Islet of Langerhans (tissue), 1 donor: ENCODE measurements at regions not wholly inside any gene's neighbourhood (a gene's known extent, or its start where the extent isn't known, plus 50 kb on each side); places are given as distances from the start of the nearest gene placed in this dataset.
A peak's percentile ranks its signal among the peaks of the same experiment; 100 is the strongest.
"Not testable (repeated sequence)": the region's sequence is repeated elsewhere in the genome, so short reads cannot be mapped to it uniquely, and the experiment has no call there.

ENCODE experiments used
- FAIRE-seq: peaks from one replicate; lab custom pipeline; 2011; peaks lifted over from hg19 to GRCh38; lab: Jason Lieb, UNC

DNA sequence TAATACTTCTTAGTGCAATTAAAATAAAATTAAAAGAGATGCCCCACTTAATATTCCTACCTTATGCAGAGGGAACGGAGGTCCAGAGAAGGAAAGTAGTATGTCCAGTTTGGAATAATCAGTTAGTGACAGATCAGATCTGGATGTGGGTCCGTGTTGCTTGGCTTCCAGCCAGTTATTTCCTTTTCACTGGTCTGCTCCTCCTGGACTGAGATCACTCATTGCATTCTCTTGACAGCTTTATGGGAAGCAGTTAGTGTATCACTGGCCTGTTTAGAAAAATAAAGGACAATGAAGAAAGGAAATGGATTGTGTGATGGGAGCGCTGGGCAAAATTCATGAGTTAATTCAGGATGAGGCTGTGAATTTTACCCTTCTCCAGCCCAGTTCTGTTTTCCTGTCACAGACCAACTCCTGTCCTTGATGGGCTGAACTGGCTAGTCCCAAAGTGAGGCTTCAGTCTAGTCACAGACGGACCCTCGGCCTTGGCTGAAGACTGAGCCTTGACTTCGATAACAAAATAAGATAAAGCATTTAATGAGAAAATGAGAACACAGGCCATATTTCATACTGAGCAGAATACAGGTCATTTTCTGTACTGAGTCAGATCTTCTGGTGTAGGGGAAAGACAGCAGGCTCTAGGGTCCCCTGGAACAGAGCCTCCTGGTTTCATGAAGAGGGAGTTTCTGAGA is 85.2 kb upstream of the TRABD2B start:
- no peak for FAIRE-seq

DNA sequence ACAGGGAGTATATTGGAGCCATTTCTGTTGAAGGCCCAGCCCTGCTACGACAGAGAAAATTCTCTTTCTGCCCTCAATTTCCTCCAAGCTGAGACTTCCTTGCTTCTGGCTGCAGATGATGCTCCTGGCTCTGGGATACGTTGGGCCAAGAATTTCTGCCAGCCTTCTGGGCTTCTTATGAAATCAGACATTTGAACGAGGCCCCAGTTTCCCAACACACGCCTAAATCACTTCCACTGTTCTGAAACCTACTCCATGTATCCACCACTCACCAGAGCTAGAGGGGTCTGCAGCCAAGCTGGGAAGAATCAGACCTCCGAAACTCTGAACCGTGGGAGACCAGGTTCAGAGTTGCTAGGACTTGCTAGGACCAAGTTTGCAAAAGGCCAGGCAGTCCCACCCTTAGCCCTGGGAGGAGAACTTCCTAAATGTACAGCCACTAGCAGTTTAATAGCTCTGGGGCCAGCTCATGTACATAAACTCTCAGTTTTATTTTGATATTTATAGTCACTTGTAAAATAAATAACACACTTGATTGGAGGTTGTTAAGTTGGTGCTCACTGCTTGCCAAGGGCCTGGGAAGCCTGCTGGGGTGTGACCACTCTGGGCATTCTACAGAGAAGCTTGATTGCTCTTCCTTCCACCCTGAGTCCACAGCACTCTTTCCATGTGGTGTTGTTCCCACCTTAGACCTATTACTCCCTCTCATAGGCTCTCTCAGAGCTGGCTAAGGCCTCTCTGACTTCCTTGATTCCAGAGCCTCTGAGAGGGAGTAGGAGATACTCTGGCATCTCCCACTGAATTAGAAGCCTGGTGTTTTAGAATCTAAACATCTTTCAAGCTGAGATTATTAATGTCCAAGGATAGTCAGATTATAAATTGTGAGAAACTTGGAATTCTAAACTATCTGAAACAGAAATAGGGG is 83.4 kb upstream of the TRABD2B start:
- no peak for FAIRE-seq

DNA sequence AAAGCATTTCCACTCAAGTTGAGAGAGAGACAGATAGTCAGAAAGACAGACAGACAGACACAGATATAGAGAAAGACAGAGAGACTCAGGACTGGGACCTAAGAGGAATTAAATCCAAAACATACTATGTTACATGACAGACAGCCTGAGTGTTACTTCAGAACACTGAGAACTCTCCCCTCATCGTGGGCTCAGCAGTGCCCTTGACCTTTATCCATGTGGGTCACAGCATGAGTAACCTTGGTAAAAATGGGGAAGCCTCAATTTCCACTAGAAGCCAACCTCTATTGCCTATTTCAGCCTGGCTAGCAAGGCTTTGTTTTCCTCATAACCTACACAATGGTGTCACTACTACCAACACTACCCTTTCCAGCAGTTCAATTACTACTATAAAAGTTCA is 81.9 kb upstream of the TRABD2B start:
- FAIRE-seq: no peak

DNA sequence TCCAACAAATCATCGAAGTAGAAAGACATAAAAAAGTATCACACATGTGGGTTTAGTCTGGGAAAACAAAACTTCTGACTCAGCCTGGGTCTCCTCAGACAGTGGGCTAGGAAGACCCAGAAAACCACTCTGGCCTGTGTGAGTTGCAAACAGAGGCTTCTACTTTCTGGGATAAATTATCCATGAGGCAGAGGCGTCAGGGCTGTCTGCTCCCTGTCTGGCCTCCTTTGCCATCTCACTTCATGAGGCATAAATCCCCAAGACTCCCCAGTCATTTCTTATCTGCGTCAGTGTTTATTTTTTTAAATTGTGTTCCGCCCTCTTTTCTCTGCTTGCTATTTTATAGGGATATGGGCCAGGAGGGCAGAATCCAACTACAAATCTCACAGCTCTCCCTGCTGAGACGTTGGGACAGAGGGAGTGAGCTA is 80.6 kb upstream of the TRABD2B start:
- FAIRE-seq: no peak

DNA sequence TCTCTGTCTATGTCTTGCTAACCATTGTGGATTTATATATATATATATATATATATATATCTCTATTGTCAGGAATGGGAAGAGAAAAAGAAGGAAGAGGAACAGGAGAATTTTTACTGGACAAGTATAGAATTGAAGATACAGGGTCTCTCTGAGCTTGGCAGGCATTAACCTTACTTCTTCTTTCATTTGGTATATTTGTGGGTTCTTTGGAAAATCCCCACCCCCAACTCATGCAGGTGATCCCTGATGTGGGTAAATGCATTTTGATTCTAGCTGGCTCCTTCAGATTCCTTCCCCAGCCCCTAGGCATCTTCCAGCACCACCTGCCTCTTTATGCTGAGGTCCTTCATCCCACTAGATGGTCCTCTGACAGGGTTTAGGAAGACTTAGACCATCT is 78.8 kb upstream of the TRABD2B start:
- FAIRE-seq: no peak

DNA sequence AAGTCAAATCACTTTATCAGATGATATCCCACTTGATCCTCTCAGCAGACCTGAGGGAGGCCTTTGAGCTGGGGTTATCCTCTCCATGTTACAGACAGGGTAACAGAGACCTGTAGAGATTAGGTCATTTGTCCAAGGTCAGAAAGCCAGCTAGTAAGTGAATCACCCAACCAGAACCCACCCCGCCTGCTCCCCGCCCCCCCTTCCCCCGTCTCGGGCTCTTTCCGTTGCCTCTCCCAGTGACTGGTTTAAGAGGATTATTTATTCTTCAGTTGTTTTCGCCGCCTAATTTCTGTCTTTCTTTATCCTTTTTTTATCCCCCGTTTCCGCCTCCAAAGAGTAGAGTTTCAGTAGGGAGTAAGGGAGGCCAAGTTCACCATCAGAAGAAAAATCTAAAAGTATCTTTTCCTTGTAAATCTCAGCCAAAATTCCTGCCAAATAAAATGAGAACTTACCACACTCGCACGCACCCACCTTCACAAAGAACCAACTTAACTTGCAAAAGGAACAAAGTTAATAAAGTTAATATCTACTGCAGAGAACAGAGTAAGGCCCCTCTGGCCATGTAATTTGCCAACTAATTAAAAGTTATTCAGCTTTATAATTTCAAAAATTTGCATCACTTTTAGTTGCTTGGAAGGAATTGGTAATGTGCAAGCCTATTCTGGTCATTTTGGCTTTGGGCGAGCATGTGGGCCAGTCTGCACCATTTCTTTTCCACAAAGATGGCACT is 76.8 kb upstream of the TRABD2B start:
- no peak for FAIRE-seq

DNA sequence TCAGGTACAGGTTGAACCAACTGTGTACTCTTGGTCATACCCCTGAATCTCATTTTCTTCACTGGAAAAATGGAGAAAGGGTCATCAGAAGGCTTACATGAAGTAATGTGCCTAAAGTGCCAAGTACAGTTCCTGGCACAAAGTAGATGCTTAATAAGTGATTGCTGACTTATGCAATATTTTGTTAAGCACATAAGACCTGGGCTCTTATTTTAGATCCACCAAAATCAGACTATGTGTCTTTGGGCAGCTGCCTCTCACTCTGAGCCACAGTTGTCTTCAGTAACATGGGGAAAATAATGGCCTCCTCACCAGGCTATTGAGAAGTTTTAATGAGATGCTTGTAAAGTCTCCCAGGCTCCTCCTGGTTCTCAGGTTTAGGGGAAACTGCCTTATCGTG is 74.3 kb upstream of the TRABD2B start:
- no peak for FAIRE-seq

DNA sequence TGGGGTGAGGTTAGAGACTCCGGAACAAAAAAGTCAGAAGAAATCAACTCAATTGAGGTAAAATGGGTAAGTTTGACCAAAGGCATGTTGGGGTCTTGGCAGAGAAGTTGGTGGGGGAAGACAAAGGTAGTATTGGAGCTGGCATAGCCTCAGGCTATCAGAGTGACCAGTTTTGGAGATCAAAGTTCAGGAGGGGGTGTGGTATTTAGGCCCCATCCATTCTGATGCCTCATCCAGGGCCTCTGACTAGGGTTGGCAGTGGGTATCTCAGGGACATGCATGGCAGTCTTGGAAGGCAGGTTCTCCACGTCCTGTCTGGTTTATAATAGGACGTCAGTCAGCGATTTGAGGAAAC is 73.2 kb upstream of the TRABD2B start:
- no peak for FAIRE-seq

DNA sequence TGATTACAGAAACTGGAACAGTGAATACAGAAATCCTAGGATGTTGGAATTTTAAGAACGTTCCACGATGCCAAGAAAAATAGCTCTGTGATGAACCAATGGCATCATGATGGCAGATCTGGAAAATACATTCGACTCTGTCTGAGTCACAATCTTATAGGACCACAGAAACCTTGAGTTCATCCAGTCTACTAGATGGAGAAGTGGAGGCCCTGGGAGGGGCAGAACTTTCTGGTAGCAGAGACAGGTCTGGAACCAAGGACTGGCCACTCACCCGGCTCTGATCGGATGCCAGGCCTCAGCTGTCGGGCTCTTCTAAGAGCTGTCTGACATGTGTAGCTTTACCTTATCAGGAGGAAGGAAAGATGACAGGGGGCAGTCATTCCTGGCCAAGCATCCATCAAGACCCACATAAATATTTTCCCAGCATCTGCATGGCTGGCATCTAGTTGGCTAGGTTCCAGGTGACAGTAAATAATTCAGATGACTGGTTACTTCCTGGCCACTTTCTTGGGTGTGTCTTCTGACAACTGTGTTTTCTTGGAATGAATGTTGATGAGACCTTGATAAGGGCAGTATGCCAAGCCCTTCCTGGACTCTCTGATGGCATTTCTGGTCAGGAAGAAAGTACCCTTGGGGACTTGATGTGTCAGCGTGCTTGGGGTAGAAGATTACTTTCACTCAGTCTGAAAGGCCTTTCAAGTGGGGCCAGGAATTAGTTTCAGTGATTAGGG is 72.6 kb upstream of the TRABD2B start:
- FAIRE-seq: no peak

DNA sequence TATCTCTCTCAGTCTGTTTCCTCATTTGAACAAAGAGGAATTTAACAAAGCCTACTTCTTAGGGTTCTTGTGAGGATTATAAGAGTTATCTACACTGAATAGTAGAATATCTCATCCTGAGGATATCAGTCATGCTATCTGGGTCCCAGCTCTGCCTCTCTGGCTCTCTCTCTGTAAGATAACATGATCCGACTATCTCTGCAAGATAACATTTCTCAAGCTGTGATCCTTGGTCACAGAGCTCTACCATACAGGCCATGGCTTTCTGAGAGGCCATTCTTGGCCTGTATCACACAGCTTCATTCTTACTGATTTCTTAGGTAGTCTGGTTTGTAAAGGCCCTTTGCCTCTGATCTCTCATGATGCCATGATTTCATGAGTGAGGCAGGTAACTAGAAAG is 71.0 kb upstream of the TRABD2B start:
- FAIRE-seq: no peak

DNA sequence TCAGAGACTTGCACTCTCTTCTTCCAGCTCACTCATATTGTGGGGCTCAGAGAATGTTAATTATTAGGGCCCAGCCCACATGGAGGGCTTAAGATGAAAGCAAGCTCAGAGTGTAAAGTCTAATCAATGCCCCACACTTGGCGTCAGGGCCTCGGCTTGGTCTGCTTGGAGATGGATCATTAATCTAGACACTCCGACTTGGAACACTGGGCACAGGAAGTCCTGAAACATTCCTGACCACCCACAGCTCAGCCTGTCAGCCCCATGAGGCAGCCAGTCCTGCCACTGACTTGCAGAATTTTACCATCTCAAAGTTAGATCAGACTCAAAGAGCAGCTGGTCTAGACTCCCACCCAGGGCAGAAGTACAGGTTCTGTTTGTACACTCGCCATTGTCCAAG is 69.8 kb upstream of the TRABD2B start:
- no peak for FAIRE-seq

DNA sequence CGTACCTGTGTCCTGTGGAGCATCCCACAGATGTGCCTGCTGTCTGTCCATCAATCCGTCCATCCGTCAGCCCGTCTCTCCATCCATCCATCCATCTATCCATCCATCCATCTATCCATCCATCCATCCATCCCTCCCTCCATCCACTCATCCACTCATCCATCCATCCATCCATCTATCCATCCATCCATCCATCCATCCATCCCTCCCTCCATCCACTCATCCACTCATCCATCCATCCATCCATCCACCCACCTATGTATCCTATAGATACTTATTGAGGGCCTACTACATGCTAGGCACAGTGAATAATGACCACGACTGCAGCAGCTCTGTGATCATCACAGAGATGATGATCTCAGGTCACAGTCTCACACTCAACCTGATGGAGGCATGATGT is 67.5 kb upstream of the TRABD2B start:
- not testable (repeated sequence) for FAIRE-seq

DNA sequence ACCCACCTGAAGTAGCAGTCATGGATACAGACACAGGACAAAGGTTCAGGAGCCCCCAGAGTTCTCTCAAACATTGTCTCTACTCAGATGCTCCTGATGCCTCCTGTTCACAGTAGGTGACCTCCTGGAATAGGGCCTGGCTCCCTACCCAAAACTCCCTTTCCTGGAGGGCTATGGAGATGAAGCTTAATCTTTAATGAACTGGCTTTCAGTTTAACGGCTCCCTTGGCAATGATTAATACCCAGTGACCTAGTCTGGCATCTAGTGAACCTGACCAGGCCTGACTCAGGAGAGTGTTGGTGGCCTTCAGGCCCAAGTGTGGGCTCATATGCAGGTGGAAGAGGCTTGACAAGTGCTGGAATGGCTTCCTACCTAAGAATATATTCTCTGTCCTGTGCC is 65.2 kb upstream of the TRABD2B start:
- no peak for FAIRE-seq

DNA sequence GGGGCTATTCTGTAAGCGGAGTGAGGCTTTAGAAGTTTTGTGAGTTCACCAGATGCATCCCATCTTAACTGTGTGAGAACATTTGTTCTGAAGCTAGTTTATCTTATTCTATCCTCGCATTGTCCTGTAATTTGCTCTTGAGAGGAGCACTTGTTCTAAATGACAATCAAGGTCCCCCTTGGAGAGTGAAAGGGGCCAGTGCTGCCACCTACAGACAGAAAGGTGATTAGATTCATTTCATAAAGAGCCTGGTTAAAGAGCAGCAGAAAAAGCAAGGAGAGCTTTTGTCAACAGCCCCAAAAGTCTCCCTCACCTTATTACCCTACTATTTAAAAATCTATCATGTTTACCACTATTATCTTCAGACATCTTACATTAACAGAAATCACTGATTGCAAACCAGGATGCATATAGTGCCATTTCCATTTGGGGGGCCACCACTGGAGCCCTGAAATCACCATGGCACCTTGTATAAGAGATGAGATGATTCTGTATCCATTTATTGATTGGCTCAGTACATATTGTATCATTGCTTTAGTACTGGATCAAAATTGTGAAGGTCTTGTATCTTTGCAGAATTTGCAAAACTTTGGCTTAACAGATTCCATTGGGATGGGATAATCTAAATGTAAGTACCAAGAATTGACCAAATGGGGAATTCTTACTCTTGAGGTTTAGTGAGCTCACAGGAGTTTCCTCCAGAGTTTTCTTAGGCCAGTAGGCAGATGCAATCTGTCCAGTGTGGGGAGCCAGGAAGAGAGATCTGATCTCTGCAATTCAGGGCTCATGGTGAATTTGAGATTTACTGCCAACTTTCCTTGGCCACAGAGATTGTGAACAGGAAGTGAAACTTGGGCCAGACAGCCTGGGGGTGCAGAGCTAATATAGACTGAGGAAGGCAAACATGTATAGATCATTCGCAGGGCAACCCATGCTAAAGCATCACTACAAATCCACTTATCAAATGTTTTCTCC is 64.3 kb upstream of the TRABD2B start:
- FAIRE-seq: peak; percentile 62

DNA sequence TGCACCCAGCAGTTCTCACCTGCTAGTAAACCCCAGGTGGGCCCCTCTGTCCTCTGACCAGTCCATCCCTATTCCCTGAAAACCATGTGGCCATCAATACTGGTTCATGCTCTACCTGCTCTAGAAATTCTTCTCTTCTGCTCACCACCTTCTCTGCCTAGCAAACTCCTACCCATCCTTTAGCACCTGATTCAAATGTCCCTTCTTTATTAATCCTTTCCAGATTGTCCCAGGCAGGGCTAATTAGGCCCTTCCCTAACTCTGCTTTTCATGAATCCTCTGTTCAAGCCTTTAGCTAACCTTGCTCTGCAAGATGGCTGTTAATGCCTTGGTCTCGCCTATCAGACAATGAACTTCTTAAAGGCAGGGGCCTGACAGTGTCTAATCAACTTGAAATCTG is 62.1 kb upstream of the TRABD2B start:
- no peak for FAIRE-seq

DNA sequence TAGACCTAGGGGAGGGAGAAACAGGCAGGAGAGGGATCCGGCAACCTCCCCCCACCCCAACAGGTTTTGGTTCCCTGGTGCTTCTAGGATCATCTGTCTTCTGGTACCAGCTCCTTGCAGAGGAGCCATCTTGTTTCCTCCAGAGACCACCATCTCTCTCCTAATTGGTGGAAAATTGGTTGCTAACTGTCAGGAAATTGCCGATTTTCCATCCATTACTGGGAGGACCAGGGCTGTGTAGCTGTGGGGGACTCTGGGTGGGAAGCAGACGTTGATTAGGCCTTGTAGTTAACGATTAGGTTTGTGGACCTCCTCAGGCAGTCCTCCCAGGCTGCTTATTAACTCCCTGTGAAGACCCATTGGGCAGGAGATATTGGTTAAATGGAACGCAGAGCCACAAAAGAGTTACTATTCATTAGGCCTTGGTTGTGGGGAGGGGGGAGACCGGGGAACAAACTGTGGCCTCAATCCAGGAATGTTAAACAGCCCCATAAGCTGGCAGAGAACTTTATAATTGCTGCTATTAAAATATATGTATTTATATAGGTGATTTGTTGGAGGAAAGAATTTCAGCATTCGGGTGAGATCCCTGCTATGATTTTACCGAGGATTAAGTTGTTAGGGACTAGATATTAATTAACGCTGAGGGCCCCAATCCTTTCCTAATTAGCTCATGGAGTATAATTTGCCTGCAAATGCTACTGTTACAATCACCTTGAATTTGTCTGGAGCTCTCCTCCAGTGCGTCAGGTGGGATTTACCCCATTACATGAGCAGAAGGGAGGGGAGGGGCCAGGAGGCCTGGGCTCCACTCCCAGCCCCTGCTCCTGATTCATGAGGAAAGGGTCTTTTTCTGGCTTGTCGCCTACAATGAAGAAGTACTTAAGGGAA is 61.2 kb upstream of the TRABD2B start:
- no peak for FAIRE-seq

DNA sequence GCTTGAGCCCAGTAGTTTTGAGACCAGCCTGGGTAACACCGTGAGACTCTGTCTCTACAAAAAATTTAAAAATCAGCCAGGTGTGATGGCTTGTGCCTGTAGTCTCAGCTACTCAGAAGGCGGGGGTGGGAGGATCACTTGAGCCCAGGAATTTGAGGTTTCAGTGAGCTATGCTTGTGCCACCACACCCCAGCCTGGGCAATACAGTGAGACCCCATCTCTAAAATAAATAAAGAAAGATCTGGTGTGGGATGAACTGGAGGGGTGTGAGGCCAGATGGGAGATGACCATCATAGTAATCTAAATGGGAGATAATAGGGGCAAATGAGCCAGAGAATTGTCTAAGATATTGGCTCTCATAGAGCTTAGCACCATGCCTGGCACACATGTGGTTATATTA is 60.1 kb upstream of the TRABD2B start:
- no peak for FAIRE-seq

DNA sequence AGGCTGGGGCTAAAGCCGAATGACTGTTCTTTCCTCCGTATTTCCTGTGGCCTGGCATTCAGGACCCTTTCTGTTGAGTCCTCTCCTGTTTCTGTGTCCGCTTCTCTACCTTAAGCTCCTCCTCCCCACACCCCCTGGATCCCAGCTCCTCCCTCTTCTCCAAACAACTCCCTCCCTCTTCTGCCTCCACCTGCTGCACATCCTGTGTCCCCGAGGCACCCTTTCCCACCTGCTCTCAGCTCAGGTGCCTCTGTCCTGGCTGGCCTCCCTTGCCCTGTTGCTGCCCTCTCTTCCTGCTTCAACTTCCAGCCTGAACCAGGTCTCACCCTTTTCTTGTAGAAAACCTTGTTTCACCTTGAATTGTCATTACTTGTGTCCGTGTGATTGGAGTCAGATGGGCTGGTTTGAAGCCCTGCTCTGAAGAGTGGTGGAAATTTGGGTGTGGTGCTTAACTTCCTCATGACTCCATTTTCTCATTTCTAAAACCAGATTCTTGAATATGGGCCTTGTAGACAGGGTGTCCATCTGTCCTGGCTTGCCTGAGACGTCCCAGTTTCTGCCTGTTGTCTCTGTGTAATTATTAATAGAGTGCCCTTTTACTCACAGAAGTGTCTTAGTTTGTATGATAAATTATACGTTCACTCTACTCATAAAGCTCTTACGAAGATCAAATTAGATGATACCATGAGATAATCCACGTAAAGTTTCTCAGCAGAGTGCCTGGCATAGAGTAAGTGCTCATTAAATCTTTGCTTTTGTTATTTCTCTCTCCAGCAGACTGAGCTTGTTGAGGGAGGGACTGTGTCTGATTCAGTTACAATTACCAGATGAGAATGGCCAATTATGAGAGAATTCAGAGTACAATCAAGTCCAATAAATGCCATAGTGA is 58.9 kb upstream of the TRABD2B start:
- no peak for FAIRE-seq

DNA sequence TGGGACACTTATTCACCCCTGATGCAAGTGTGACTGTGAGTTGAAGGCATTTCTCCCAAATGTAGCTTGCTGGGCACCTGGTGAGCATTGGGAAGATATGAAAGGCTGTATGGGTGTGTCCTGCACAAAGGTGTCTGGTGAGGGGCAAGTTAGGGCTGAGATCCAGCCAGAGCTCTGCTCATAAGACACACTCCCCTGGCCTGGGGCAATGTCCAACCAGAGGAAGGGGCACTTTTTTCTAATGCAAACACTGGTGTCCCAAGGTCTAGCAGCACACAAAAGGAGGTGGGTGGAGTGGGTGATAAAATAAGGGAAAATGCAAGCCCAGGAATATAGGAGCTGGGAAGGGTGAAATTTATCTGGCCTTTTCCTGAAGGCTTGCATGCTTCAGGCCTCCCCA is 57.0 kb upstream of the TRABD2B start:
- FAIRE-seq: no peak
